Central memory CD8-positive, alpha-beta T cell (primary cell): ENCODE measurements at regions not wholly inside any gene's neighbourhood (a gene's known extent, or its start where the extent isn't known, plus 50 kb on each side); places are given as distances from the start of the nearest gene placed in this dataset.

Experiments
- ATAC-seq: fragments of 150-1000 bp; cut with Tn5 transposase; replicated peaks from 2 replicates; pipeline ENCODE4 v1.10.0; 2022; ENCODE audit warnings: mild to moderate bottlenecking, moderate FRiP score, moderate number of reproducible peaks; ENCODE audit not compliant: poor library complexity, severe bottlenecking; ENCODE audit errors: extremely low read depth
- DNase-seq, 2 donors: peaks; one replicate each; pipeline ENCODE4 v3.0.0; 2021; ENCODE audit warnings: low spot score in 2 of 2
- H3K27ac Mint-ChIP-seq: one replicate; pipeline ENCODE4 v1.8.0; 2022; ENCODE audit warnings: low read depth, mild to moderate bottlenecking, moderate library complexity, mixed read lengths
- H3K27me3 Mint-ChIP-seq: one replicate; pipeline ENCODE4 v1.8.0; 2022; ENCODE audit warnings: mixed read lengths
- H3K36me3 Mint-ChIP-seq: one replicate; pipeline ENCODE4 v1.8.0; 2022; ENCODE audit warnings: mild to moderate bottlenecking, moderate library complexity, mixed read lengths; ENCODE audit not compliant: insufficient read depth
- H3K4me1 Mint-ChIP-seq: one replicate; pipeline ENCODE4 v1.8.0; 2022; ENCODE audit warnings: mixed read lengths
- H3K4me3 Mint-ChIP-seq: one replicate; pipeline ENCODE4 v1.8.0; 2022; ENCODE audit warnings: mild to moderate bottlenecking, moderate library complexity, mixed read lengths
- H3K9me3 Mint-ChIP-seq: one replicate; pipeline ENCODE4 v1.8.0; 2022; ENCODE audit warnings: mixed read lengths

GRCh38 chr6:26258212-26258977 is 106.6 kb upstream of the BTN3A2 start:
- H3K9me3 Mint-ChIP-seq, result no peaks in the 10 kb centered on the region

DNA sequence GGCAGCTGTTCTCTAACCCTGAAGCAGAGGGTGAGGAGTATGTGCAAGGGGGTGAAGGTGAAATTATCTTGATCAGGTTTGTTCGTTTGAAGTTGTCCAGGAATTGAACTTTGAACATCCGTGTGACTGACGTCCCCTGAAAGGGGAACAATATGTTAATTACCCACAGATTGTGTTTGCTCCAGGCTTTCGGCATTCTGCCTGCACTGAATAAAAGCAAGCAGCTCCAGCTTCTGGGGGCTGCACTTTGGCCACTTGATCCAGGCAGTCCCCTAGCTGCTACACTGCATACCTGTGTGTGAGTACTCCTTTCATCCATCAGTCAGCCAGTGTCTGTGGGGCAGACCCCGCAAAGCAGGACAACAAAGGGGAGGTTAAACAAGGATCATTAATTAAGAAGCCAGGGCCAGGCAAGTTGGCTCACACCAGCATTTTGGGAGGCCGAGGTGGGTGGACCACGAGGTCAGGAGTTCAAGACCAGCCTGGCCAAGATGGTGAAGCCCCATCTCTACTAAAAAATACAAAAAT is 104.8 kb upstream of the BTN3A2 start:
- DNase-seq, result no peak
- H3K4me3 Mint-ChIP-seq, result no peak overlapping the region
- no peak overlapping the region for H3K27ac Mint-ChIP-seq
- no peak for ATAC-seq
- H3K4me1 Mint-ChIP-seq, result no peaks in the 10 kb centered on the region
- H3K27me3 Mint-ChIP-seq, result no peaks in the 10 kb centered on the region
- H3K9me3 Mint-ChIP-seq, result no peaks in the 10 kb centered on the region
- no peaks in the 10 kb centered on the region for H3K36me3 Mint-ChIP-seq

More at GRCh38 chr6:26258212-26258977, 106.6 kb upstream of the BTN3A2 start:
- no peak overlapping the region for H3K4me3 Mint-ChIP-seq
- H3K4me1 Mint-ChIP-seq, result peaks cover 2% of the 10 kb centered on the region
- H3K27me3 Mint-ChIP-seq, result no peaks in the 10 kb centered on the region
- H3K36me3 Mint-ChIP-seq, result no peaks in the 10 kb centered on the region
- DNase-seq, result no peak
- ATAC-seq, result no peak
- no peak overlapping the region for H3K27ac Mint-ChIP-seq

GRCh38 chr6:26260725-26261490 is 104.1 kb upstream of the BTN3A2 start:
- ATAC-seq (no peak), DNase-seq (no peak)
- no peaks in the 10 kb centered on the region for H3K4me1 Mint-ChIP-seq
- no peaks in the 10 kb centered on the region for H3K9me3 Mint-ChIP-seq
- no peaks in the 10 kb centered on the region for H3K36me3 Mint-ChIP-seq
- H3K4me3 Mint-ChIP-seq, result no peak overlapping the region
- no peak overlapping the region for H3K27ac Mint-ChIP-seq
- no peaks in the 10 kb centered on the region for H3K27me3 Mint-ChIP-seq

GRCh38 chr6:26264547-26264946 is 100.5 kb upstream of the BTN3A2 start:
- Mint-ChIP-seq H3K4me3 (no peak overlapping the region), H3K9me3 (no peaks in the 10 kb centered on the region), H3K4me1 (no peaks in the 10 kb centered on the region), H3K27ac (no peak overlapping the region), H3K36me3 (no peaks in the 10 kb centered on the region), H3K27me3 (no peaks in the 10 kb centered on the region)
- DNase-seq (no peak), ATAC-seq (no peak)

DNA sequence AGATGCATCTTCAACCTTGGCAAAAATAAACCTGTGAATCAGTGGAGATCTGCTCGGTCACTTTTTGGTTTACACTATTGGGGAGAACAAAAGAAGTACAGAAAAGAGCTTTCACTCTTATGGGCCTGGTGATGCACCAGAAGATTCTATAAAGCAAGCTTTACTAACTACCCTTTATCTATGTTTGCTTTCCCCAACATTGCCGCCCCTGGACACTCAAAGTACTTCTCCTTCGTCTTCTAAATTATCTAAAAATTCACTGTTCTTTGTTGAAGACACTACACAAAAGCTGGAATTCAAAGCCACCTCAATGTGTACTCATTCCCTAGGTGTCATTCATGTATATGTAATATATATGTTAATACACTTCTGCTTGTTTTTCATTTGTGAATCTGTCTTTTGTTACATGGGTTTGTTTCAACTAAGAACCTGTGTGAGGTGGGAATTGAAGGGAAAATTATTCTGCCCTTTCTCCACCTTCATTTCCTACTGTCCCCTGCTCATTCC is 97.9 kb upstream of the BTN3A2 start:
- DNase-seq (no peak), ATAC-seq (no peak)
- Mint-ChIP-seq H3K27me3 (no peaks in the 10 kb centered on the region), H3K9me3 (no peaks in the 10 kb centered on the region), H3K4me3 (no peak overlapping the region), H3K4me1 (peaks cover 9% of the 10 kb centered on the region), H3K36me3 (peaks cover 10% of the 10 kb centered on the region), H3K27ac (no peak overlapping the region)

DNA sequence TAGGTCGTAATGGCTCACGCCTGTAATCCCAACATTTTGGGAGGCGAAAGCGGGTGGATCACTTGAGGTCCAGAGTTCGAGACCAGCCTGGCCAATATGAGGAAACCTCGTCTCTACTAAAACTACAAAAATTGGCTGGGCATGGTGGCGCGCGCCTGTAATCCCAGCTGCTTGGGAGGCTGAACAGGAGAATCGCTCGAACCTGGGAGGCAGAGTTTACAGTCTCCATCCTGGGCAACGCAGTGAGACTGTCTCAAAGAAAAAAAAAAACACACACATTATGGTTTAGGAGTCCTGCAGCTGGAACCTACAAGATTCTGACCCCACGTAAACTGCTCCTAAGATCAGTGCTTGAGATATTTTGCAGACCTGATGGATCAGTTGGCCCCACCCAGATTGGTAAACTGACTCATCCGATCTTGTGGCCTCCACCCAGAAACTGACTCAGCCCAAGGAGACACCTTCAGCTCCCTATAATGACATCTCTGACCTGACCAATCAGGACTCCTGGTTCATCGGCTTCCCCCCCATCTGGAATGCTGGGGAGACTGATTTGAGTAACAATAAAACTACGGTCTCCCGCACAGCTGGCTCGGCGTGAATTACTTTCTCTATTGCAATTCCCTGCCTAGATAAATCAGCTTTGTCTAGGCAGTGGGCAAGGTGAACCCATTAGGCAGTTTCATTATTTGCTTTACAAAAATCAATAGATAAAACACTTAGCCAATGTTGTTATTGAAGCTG is 96.2 kb upstream of the BTN3A2 start:
- Mint-ChIP-seq H3K4me3 (no peak overlapping the region), H3K27ac (no peak overlapping the region)
- no peak for ATAC-seq

GRCh38 chr6:26269531-26270485 is 95.2 kb upstream of the BTN3A2 start:
- H3K27ac Mint-ChIP-seq, result peak overlapping the region; percentile 19
- no peak for DNase-seq
- no peaks in the 10 kb centered on the region for H3K27me3 Mint-ChIP-seq
- H3K4me1 Mint-ChIP-seq, result peaks cover 11% of the 10 kb centered on the region
- peaks cover 13% of the 10 kb centered on the region for H3K36me3 Mint-ChIP-seq
- H3K4me3 Mint-ChIP-seq, result no peak overlapping the region
- no peak for ATAC-seq
- no peaks in the 10 kb centered on the region for H3K9me3 Mint-ChIP-seq

More for the DNA sequence above, 96.2 kb upstream of the BTN3A2 start:
- DNase-seq, result no peak
- peaks cover 13% of the 10 kb centered on the region for H3K36me3 Mint-ChIP-seq
- H3K9me3 Mint-ChIP-seq, result no peaks in the 10 kb centered on the region
- H3K4me1 Mint-ChIP-seq, result peaks cover 11% of the 10 kb centered on the region
- no peaks in the 10 kb centered on the region for H3K27me3 Mint-ChIP-seq

DNA sequence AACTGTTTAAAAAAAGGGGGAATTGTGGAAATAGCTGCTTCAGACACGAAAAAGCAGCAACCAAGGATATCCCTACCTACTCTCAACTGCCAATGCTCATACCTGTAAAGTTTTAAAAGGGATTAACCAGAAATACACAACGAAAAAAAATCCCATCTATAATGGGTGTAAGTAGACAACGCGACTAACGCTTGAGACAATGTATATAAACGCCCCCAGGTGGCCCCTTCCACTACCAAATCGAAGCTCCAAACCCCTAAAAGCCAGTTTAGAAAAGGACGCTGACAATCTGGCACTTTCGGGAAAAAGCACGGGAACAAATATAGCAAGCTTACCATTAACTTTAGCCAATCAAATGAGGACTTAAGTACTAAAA is 94.5 kb upstream of the BTN3A2 start:
- Mint-ChIP-seq H3K27ac (peak overlapping the region; percentile 19), H3K9me3 (no peaks in the 10 kb centered on the region), H3K4me3 (no peak overlapping the region), H3K36me3 (peaks cover 13% of the 10 kb centered on the region), H3K4me1 (peaks cover 11% of the 10 kb centered on the region), H3K27me3 (no peaks in the 10 kb centered on the region)
- ATAC-seq, result no peak
- no peak for DNase-seq

DNA sequence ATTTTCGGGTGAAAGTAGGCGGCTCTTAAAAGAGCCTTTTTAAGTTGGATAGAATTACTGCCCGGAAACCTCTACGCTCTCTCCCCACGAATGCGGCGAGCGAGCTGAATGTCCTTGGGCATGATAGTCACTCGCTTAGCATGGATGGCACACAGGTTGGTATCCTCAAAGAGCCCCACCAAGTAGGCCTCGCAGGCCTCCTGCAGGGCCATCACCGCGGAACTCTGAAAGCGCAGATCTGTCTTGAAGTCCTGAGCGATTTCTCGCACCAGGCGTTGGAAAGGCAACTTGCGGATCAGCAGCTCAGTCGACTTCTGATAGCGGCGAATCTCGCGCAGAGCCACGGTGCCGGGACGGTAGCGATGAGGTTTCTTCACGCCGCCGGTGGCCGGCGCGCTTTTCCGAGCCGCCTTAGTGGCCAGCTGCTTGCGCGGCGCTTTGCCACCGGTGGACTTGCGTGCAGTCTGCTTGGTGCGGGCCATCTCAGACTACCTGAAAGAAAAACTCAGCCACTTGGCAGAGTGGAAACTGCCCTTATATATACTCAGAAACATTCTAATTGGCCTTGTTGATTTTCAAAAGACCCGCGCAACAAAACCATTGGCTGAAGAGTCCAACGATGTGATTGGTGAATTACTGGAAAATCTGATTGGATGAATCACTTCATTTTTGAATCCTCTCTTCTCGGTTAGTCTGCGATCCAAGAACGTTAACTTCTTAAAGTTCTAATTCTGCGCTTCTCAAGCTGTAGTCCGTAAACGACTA is 93.9 kb upstream of the BTN3A2 start:
- Mint-ChIP-seq H3K27ac (peak overlapping the region; percentile 19), H3K36me3 (peaks cover 13% of the 10 kb centered on the region)

GRCh38 chr6:26271668-26272024 is 93.4 kb upstream of the BTN3A2 start:
- H3K4me3 Mint-ChIP-seq, result no peak overlapping the region
- H3K27me3 Mint-ChIP-seq, result no peaks in the 10 kb centered on the region
- H3K27ac Mint-ChIP-seq, result no peak overlapping the region
- DNase-seq, result no peak
- ATAC-seq, result no peak
- peaks cover 11% of the 10 kb centered on the region for H3K4me1 Mint-ChIP-seq
- peaks cover 13% of the 10 kb centered on the region for H3K36me3 Mint-ChIP-seq
- H3K9me3 Mint-ChIP-seq, result no peaks in the 10 kb centered on the region

More for the DNA sequence above, 93.9 kb upstream of the BTN3A2 start:
- no peaks in the 10 kb centered on the region for H3K27me3 Mint-ChIP-seq
- peak; percentile 7 for ATAC-seq
- H3K9me3 Mint-ChIP-seq, result no peaks in the 10 kb centered on the region
- no peak overlapping the region for H3K4me3 Mint-ChIP-seq
- DNase-seq, result peak; percentile 75 to 78
- peaks cover 11% of the 10 kb centered on the region for H3K4me1 Mint-ChIP-seq

- Mint-ChIP-seq H3K4me1 (peaks cover 11% of the 10 kb centered on the region), H3K27me3 (no peaks in the 10 kb centered on the region), H3K9me3 (no peaks in the 10 kb centered on the region), H3K27ac (no peak overlapping the region), H3K4me3 (no peak overlapping the region), H3K36me3 (peaks cover 13% of the 10 kb centered on the region)
- ATAC-seq, result peak; percentile 4
- peak; percentile 25 to 30 for DNase-seq
Observed at GRCh38 chr6:26272171-26272637, 92.8 kb upstream of the BTN3A2 start.
